SK-N-SH (cell line): ENCODE measurements at regions not wholly inside any gene's neighbourhood (a gene's known extent, or its start where the extent isn't known, plus 50 kb on each side); places are given as distances from the start of the nearest gene placed in this dataset.

Source experiments
- EZH2phosphoT487 ChIP-seq: fragments of 200-600 bp; sonication (generic); IDR thresholded peaks from 2 replicates; pipeline ENCODE4 v1.6.1; 2017; ENCODE audit warnings: low read depth, mixed run types, mild to moderate bottlenecking, antibody characterized with exemption, moderate library complexity, borderline replicate concordance
- FOXJ3 ChIP-seq: sonication (generic); formaldehyde crosslinking; IDR thresholded peaks from 2 replicates; pipeline ENCODE4 v1.5.1; 2020; ENCODE audit warnings: mild to moderate bottlenecking, missing genetic modification reagents
- GABPA ChIP-seq: IDR thresholded peaks from 2 replicates; pipeline ENCODE4 v1.4.0; 2012; ENCODE audit warnings: low read depth, mild to moderate bottlenecking
- JUND ChIP-seq: IDR thresholded peaks from 2 replicates; pipeline ENCODE4 v1.4.0; 2012
- MXI1 ChIP-seq: IDR thresholded peaks from 2 replicates; pipeline ENCODE4 v1.6.1; 2012; ENCODE audit warnings: mild to moderate bottlenecking, low read depth, low read length, improper control_type of control experiment
- POLR2AphosphoS5 ChIP-seq: IDR thresholded peaks from 2 replicates; pipeline ENCODE4 v1.6.1; 2012; ENCODE audit warnings: low read depth, low read length
- SMC3 ChIP-seq: IDR thresholded peaks from 2 replicates; pipeline ENCODE4 v1.6.1; 2012; ENCODE audit warnings: low read depth, low read length, improper control_type of control experiment
- YY1 ChIP-seq: IDR thresholded peaks from 2 replicates; pipeline ENCODE4 v1.4.0; 2012; ENCODE audit warnings: low read depth, mild to moderate bottlenecking
- TF ChIP-seq, protein P1 (sequence below): IDR thresholded peaks from 2 replicates; pipeline ENCODE4 v1.4.0; 2012; ENCODE audit warnings: low read depth, borderline replicate concordance
- TF ChIP-seq, protein P2 (sequence below): IDR thresholded peaks from 2 replicates; pipeline ENCODE4 v1.4.0; 2012; ENCODE audit warnings: low read depth
- TF ChIP-seq, protein P3 (sequence below): fragments of 200-600 bp; sonication (generic); IDR thresholded peaks from 2 replicates; pipeline ENCODE4 v1.6.1; 2017; ENCODE audit warnings: antibody characterized with exemption, mild to moderate bottlenecking, moderate library complexity
- TF ChIP-seq, protein P4 (sequence below): IDR thresholded peaks from 2 replicates; pipeline ENCODE4 v1.6.1; 2012; ENCODE audit warnings: mild to moderate bottlenecking, low read depth, low read length, moderate library complexity
- TF ChIP-seq, protein P5 (sequence below): IDR thresholded peaks from 2 replicates; pipeline ENCODE4; 2012

DNA sequence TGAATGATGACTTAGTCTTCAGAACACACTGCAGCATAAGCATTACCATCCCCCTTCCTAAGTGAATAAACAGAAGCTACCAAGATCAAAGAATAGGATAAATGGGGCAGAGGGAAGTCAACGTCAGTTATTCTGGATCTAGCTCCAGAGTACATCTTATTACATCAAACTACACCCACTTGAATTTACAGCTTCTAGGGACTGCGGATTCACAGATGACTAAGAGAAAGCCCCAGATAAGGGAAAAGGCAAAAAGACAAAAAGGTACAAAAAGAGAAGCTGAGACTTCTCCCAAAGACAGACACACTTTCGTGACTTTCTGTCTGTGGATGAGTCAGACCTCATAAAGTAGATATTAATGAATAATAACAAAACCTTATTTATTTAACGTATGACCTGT, 457.9 kb upstream of the BRINP1 start:
- TF ChIP-seq, protein P1, sequence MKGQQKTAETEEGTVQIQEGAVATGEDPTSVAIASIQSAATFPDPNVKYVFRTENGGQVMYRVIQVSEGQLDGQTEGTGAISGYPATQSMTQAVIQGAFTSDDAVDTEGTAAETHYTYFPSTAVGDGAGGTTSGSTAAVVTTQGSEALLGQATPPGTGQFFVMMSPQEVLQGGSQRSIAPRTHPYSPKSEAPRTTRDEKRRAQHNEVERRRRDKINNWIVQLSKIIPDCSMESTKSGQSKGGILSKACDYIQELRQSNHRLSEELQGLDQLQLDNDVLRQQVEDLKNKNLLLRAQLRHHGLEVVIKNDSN: no peak
- TF ChIP-seq, protein P2, sequence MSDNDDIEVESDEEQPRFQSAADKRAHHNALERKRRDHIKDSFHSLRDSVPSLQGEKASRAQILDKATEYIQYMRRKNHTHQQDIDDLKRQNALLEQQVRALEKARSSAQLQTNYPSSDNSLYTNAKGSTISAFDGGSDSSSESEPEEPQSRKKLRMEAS: no peak
- TF ChIP-seq, protein P3, sequence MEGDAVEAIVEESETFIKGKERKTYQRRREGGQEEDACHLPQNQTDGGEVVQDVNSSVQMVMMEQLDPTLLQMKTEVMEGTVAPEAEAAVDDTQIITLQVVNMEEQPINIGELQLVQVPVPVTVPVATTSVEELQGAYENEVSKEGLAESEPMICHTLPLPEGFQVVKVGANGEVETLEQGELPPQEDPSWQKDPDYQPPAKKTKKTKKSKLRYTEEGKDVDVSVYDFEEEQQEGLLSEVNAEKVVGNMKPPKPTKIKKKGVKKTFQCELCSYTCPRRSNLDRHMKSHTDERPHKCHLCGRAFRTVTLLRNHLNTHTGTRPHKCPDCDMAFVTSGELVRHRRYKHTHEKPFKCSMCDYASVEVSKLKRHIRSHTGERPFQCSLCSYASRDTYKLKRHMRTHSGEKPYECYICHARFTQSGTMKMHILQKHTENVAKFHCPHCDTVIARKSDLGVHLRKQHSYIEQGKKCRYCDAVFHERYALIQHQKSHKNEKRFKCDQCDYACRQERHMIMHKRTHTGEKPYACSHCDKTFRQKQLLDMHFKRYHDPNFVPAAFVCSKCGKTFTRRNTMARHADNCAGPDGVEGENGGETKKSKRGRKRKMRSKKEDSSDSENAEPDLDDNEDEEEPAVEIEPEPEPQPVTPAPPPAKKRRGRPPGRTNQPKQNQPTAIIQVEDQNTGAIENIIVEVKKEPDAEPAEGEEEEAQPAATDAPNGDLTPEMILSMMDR: no peak
- TF ChIP-seq, protein P4, sequence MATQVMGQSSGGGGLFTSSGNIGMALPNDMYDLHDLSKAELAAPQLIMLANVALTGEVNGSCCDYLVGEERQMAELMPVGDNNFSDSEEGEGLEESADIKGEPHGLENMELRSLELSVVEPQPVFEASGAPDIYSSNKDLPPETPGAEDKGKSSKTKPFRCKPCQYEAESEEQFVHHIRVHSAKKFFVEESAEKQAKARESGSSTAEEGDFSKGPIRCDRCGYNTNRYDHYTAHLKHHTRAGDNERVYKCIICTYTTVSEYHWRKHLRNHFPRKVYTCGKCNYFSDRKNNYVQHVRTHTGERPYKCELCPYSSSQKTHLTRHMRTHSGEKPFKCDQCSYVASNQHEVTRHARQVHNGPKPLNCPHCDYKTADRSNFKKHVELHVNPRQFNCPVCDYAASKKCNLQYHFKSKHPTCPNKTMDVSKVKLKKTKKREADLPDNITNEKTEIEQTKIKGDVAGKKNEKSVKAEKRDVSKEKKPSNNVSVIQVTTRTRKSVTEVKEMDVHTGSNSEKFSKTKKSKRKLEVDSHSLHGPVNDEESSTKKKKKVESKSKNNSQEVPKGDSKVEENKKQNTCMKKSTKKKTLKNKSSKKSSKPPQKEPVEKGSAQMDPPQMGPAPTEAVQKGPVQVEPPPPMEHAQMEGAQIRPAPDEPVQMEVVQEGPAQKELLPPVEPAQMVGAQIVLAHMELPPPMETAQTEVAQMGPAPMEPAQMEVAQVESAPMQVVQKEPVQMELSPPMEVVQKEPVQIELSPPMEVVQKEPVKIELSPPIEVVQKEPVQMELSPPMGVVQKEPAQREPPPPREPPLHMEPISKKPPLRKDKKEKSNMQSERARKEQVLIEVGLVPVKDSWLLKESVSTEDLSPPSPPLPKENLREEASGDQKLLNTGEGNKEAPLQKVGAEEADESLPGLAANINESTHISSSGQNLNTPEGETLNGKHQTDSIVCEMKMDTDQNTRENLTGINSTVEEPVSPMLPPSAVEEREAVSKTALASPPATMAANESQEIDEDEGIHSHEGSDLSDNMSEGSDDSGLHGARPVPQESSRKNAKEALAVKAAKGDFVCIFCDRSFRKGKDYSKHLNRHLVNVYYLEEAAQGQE: no peak
- TF ChIP-seq, protein P5, sequence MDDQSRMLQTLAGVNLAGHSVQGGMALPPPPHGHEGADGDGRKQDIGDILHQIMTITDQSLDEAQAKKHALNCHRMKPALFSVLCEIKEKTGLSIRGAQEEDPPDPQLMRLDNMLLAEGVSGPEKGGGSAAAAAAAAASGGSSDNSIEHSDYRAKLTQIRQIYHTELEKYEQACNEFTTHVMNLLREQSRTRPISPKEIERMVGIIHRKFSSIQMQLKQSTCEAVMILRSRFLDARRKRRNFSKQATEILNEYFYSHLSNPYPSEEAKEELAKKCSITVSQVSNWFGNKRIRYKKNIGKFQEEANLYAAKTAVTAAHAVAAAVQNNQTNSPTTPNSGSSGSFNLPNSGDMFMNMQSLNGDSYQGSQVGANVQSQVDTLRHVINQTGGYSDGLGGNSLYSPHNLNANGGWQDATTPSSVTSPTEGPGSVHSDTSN: no peak
- TF ChIP-seq GABPA (no peak), YY1 (no peak), POLR2AphosphoS5 (no peak), JUND (no peak), SMC3 (no peak), MXI1 (no peak), FOXJ3 (CRISPR knock-in tag) (no peak), EZH2phosphoT487 (no peak)
